ENCODE measurements at regions not wholly inside any gene's neighbourhood (a gene's known extent, or its start where the extent isn't known, plus 50 kb on each side); places are given as distances from the start of the nearest gene placed in this dataset.

DNA sequence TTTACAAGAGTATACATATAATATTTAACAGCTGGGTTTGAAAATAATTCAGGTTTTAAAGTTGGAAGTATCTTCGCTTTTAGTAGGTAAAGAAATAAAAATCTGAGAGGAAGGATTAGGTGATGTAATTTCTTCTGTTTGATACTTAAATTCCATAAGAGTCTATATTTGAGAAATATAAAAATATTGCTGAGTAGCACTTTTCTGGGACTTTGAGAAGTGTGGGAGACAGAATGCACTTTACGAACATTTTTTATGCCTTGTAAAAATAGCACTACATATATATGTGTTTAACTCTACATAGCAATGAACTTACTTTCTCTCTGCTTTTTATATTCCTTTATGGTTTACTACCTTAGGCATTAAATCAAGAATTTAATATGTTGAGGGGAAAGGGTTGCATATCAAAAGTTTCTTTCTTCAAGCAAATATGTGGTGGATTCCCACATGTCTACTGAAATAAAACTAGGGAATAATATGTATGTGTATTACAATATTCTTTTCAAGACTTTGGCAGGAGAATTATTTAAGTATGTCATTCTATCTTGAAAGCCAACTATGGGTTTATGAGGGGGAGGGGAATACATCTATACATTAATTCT lies 266.7 kb upstream of the ADAMTS5 start:
- H4K20me1 ChIP-seq (replicated peaks; ENCODE audit: control insufficient read depth, extremely low read depth, insufficient read depth, low read length): no peaks in the 10 kb centered on the region
- H3K27ac ChIP-seq (ENCODE audit: insufficient read depth, low read depth, low read length): no peak overlapping the region
- intact Hi-C loops (cut with micrococcal nuclease): no loop called here
- no peaks in the 10 kb centered on the region for H3K36me3 ChIP-seq (ENCODE audit: control insufficient read depth in 2 of 2, extremely low read depth in 1 of 2, insufficient read depth in 2 of 2, low read length in 2 of 2)
- no peak overlapping the region for H2AFZ ChIP-seq (ENCODE audit: low read depth, low read length)
- no peak overlapping the region for H3K4me2 ChIP-seq (ENCODE audit: insufficient read depth, low read length)
- dilution Hi-C loops (cut with MboI; ENCODE audit: extremely low pct_ligation_motif_present, low sequenced_read_pairs): no loop called here
- FAIRE-seq: no peak
- CTCF ChIA-PET: no interaction called here
- no peaks in the 10 kb centered on the region for H3K9me1 ChIP-seq (replicated peaks; ENCODE audit: control insufficient read depth, extremely low read depth, insufficient read depth, low read length)
- TF ChIP-seq FOS (IDR thresholded peaks at IDR 0.05; ENCODE audit: borderline replicate concordance, insufficient read depth, low read length) (no peak), POLR2A (IDR thresholded peaks at IDR 0.05; ENCODE audit: low read depth, low read length) (no peak)
- DNase-seq (ENCODE audit: low read depth, low spot score): no peak
- no peaks in the 10 kb centered on the region for H3K9me3 ChIP-seq (replicated peaks; ENCODE audit: control insufficient read depth, insufficient read depth, low read length)
- H3K4me3 ChIP-seq (replicated peaks in 1 of 3; ENCODE audit: insufficient read depth in 1 of 3, low read depth in 1 of 3, low read length in 3 of 3): no peak overlapping the region
- no peak overlapping the region for H3K9ac ChIP-seq (replicated peaks; ENCODE audit: extremely low read depth, insufficient read depth, low read length)
- no TSS peak for BruUV-seq (replicated peaks)
- no peaks in the 10 kb centered on the region for H3K4me1 ChIP-seq (ENCODE audit: control insufficient read depth, extremely low read depth, insufficient read depth, low read length)
- POLR2A ChIA-PET: no interaction called here
- H3K79me2 ChIP-seq (ENCODE audit: control insufficient read depth, insufficient read depth, low read length): no peaks in the 10 kb centered on the region
- H3K27me3 ChIP-seq (ENCODE audit: control insufficient read depth in 2 of 2, insufficient read depth in 2 of 2, low read length in 2 of 2): no peaks in the 10 kb centered on the region

DNA sequence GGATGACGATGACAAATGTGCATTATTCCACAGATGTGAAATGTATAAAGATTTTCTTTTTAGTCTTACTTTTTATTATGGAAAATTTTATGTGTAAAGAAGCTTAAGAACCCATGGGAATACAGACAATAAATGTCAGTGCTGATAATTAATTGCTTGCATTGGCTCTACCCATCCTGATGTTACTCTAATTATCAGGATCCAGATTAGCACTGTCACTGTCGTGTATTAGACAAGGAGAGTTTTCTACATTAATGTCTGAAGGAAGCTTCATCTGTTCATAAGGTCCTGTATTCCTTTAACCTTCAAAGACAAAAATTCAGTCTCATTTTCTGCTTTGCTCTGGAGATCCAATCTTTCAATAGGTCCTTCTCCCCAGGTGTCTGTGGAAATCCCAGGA lies 259.1 kb upstream of the ADAMTS5 start:
- dilution Hi-C loops (cut with MboI; ENCODE audit: extremely low pct_ligation_motif_present, low sequenced_read_pairs): no loop called here
- Histone ChIP-seq H4K20me1 (replicated peaks; ENCODE audit: control insufficient read depth, extremely low read depth, insufficient read depth, low read length) (no peaks in the 10 kb centered on the region), H3K9me3 (replicated peaks; ENCODE audit: control insufficient read depth, insufficient read depth, low read length) (no peaks in the 10 kb centered on the region), H3K4me2 (ENCODE audit: insufficient read depth, low read length) (no peak overlapping the region), H3K79me2 (ENCODE audit: control insufficient read depth, insufficient read depth, low read length) (no peaks in the 10 kb centered on the region), H2AFZ (ENCODE audit: low read depth, low read length) (no peak overlapping the region), H3K27ac (ENCODE audit: insufficient read depth, low read depth, low read length) (no peak overlapping the region), H3K27me3 (ENCODE audit: control insufficient read depth in 2 of 2, insufficient read depth in 2 of 2, low read length in 2 of 2) (no peaks in the 10 kb centered on the region), H3K36me3 (ENCODE audit: control insufficient read depth in 2 of 2, extremely low read depth in 1 of 2, insufficient read depth in 2 of 2, low read length in 2 of 2) (no peaks in the 10 kb centered on the region), H3K9me1 (replicated peaks; ENCODE audit: control insufficient read depth, extremely low read depth, insufficient read depth, low read length) (no peaks in the 10 kb centered on the region), H3K4me1 (ENCODE audit: control insufficient read depth, extremely low read depth, insufficient read depth, low read length) (no peaks in the 10 kb centered on the region), H3K4me3 (replicated peaks in 1 of 3; ENCODE audit: insufficient read depth in 1 of 3, low read depth in 1 of 3, low read length in 3 of 3) (no peak overlapping the region), H3K9ac (replicated peaks; ENCODE audit: extremely low read depth, insufficient read depth, low read length) (no peak overlapping the region)
- FAIRE-seq (no peak), DNase-seq (ENCODE audit: low read depth, low spot score) (no peak)
- intact Hi-C loops (cut with micrococcal nuclease): no loop called here
- TF ChIP-seq, protein P1, sequence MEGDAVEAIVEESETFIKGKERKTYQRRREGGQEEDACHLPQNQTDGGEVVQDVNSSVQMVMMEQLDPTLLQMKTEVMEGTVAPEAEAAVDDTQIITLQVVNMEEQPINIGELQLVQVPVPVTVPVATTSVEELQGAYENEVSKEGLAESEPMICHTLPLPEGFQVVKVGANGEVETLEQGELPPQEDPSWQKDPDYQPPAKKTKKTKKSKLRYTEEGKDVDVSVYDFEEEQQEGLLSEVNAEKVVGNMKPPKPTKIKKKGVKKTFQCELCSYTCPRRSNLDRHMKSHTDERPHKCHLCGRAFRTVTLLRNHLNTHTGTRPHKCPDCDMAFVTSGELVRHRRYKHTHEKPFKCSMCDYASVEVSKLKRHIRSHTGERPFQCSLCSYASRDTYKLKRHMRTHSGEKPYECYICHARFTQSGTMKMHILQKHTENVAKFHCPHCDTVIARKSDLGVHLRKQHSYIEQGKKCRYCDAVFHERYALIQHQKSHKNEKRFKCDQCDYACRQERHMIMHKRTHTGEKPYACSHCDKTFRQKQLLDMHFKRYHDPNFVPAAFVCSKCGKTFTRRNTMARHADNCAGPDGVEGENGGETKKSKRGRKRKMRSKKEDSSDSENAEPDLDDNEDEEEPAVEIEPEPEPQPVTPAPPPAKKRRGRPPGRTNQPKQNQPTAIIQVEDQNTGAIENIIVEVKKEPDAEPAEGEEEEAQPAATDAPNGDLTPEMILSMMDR (IDR thresholded peaks at IDR 0.05; ENCODE audit: extremely low read depth in 1 of 2, insufficient read depth in 1 of 2, low read depth in 1 of 2, low read length in 2 of 2): no peak
- TF ChIP-seq GATA2 (IDR thresholded peaks at IDR 0.05; ENCODE audit: insufficient read depth, insufficient read length, low read depth, low read length): no peak
- TF ChIP-seq, protein P2, sequence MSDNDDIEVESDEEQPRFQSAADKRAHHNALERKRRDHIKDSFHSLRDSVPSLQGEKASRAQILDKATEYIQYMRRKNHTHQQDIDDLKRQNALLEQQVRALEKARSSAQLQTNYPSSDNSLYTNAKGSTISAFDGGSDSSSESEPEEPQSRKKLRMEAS (IDR thresholded peaks at IDR 0.05; ENCODE audit: insufficient read depth, insufficient read length): no peak
- no peak for TF ChIP-seq JUN (IDR thresholded peaks at IDR 0.05; ENCODE audit: borderline replicate concordance, insufficient read depth, insufficient read length, low read depth)
- TF ChIP-seq POLR2A (IDR thresholded peaks at IDR 0.05; ENCODE audit: low read depth, low read length): no peak
- TF ChIP-seq EZH2 (IDR thresholded peaks at IDR 0.05; ENCODE audit: borderline replicate concordance, low read depth, low read length, severe bottlenecking): no peak
- no peak for TF ChIP-seq MYC (IDR thresholded peaks at IDR 0.05; ENCODE audit: low read depth, low read length)
- TF ChIP-seq FOS (IDR thresholded peaks at IDR 0.05; ENCODE audit: borderline replicate concordance, insufficient read depth, low read length): no peak
- TF ChIP-seq POLR2AphosphoS5 (IDR thresholded peaks at IDR 0.05; ENCODE audit: insufficient read depth, low read depth, low read length): no peak
- ChIA-PET CTCF (no interaction called here), POLR2A (no interaction called here)
- BruUV-seq (replicated peaks): no TSS peak
